ENCODE measurements at regions not wholly inside any gene's neighbourhood (a gene's known extent, or its start where the extent isn't known, plus 50 kb on each side); places are given as distances from the start of the nearest gene placed in this dataset.

- H3K9me3 ChIP-seq (ENCODE audit: control insufficient read depth in 4 of 4, low read length in 3 of 4) = no peaks in the 10 kb centered on the region
- TF ChIP-seq YY1 (IDR thresholded peaks at IDR 0.05) (no peak), SP1 (IDR thresholded peaks at IDR 0.05) (no peak), HNF4G (IDR thresholded peaks at IDR 0.05) (no peak), ATF3 (IDR thresholded peaks at IDR 0.05) (no peak), FOXA2 (IDR thresholded peaks at IDR 0.05) (no peak), EGR1 (IDR thresholded peaks at IDR 0.05; ENCODE audit: low read depth in 2 of 2) (no peak), GABPA (IDR thresholded peaks at IDR 0.05 in 1 of 2, conservative IDR thresholded peaks at IDR 0.05 in 1 of 2) (no peak), FOXA1 (IDR thresholded peaks at IDR 0.05) (no peak), JUND (IDR thresholded peaks at IDR 0.05) (no peak), HNF4A (conservative IDR thresholded peaks at IDR 0.05) (no peak), TAF1 (conservative IDR thresholded peaks at IDR 0.05) (no peak), RAD21 (IDR thresholded peaks at IDR 0.05) (no peak), RXRA (IDR thresholded peaks at IDR 0.05) (no peak)
- TF ChIP-seq, protein P1, sequence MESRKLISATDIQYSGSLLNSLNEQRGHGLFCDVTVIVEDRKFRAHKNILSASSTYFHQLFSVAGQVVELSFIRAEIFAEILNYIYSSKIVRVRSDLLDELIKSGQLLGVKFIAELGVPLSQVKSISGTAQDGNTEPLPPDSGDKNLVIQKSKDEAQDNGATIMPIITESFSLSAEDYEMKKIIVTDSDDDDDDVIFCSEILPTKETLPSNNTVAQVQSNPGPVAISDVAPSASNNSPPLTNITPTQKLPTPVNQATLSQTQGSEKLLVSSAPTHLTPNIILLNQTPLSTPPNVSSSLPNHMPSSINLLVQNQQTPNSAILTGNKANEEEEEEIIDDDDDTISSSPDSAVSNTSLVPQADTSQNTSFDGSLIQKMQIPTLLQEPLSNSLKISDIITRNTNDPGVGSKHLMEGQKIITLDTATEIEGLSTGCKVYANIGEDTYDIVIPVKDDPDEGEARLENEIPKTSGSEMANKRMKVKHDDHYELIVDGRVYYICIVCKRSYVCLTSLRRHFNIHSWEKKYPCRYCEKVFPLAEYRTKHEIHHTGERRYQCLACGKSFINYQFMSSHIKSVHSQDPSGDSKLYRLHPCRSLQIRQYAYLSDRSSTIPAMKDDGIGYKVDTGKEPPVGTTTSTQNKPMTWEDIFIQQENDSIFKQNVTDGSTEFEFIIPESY (IDR thresholded peaks at IDR 0.05) = no peak
- TF ChIP-seq, protein P2, sequence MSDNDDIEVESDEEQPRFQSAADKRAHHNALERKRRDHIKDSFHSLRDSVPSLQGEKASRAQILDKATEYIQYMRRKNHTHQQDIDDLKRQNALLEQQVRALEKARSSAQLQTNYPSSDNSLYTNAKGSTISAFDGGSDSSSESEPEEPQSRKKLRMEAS (IDR thresholded peaks at IDR 0.05) = no peak
- no peak overlapping the region for H3K27ac ChIP-seq (ENCODE audit: low read depth in 1 of 2, low read length in 2 of 2)
- no peak overlapping the region for H3K9ac ChIP-seq (ENCODE audit: low read depth in 1 of 2, low read length in 2 of 2)
- H3K4me3 ChIP-seq (ENCODE audit: low read depth in 1 of 3, low read length in 3 of 3) = no peak overlapping the region
- 96% methylated on average over 1 of the region's 1 CpG for WGBS
- DNase-seq (ENCODE audit: low spot score) = no peak
- H3K4me1 ChIP-seq (ENCODE audit: control insufficient read depth in 4 of 4, insufficient read depth in 4 of 4, low read length in 3 of 4) = peaks cover 7 to 13% (median 9%) of the 10 kb centered on the region in 4 donors
- H3K36me3 ChIP-seq (ENCODE audit: control insufficient read depth in 4 of 4, insufficient read depth in 3 of 4, low read depth in 1 of 4, low read length in 3 of 4) = no peaks in the 10 kb centered on the region
- no peaks in the 10 kb centered on the region for H3K27me3 ChIP-seq (ENCODE audit: control insufficient read depth in 4 of 4, insufficient read depth in 4 of 4, low read length in 3 of 4)
Observed at GRCh38 chr3:102159810-102160451, 274.9 kb upstream of the ZPLD1 start.

- no peaks in the 10 kb centered on the region for H3K9me3 ChIP-seq (ENCODE audit: control insufficient read depth in 4 of 4, low read length in 3 of 4)
- H3K4me1 ChIP-seq (ENCODE audit: control insufficient read depth in 4 of 4, insufficient read depth in 4 of 4, low read length in 3 of 4) = peaks cover 7 to 13% (median 9%) of the 10 kb centered on the region in 4 donors
- no peak overlapping the region for H3K4me3 ChIP-seq (ENCODE audit: low read depth in 1 of 3, low read length in 3 of 3)
- no peak for TF ChIP-seq EGR1 (IDR thresholded peaks at IDR 0.05; ENCODE audit: low read depth in 2 of 2)
- no peak for TF ChIP-seq JUND (IDR thresholded peaks at IDR 0.05)
- TF ChIP-seq GABPA (IDR thresholded peaks at IDR 0.05 in 1 of 2, conservative IDR thresholded peaks at IDR 0.05 in 1 of 2) = no peak
- TF ChIP-seq YY1 (IDR thresholded peaks at IDR 0.05) = no peak
- no peak for TF ChIP-seq NR2F2 (IDR thresholded peaks at IDR 0.05)
- TF ChIP-seq SP1 (IDR thresholded peaks at IDR 0.05) = no peak
- no peak for TF ChIP-seq ATF3 (IDR thresholded peaks at IDR 0.05)
- no peak for TF ChIP-seq HNF4G (IDR thresholded peaks at IDR 0.05)
- TF ChIP-seq RAD21 (IDR thresholded peaks at IDR 0.05) = no peak
- TF ChIP-seq HNF4A (conservative IDR thresholded peaks at IDR 0.05) = no peak
- TF ChIP-seq RXRA (IDR thresholded peaks at IDR 0.05) = no peak
- no peak for TF ChIP-seq FOXA1 (IDR thresholded peaks at IDR 0.05)
- TF ChIP-seq CTCF (IDR thresholded peaks at IDR 0.05; ENCODE audit: low read depth, low read length, missing input control) = no peak
- DNase-seq (ENCODE audit: low spot score) = no peak
- H3K27ac ChIP-seq (ENCODE audit: low read depth in 1 of 2, low read length in 2 of 2) = no peak overlapping the region
- 91% methylated on average over 5 of the region's 5 CpGs for WGBS
- H3K9ac ChIP-seq (ENCODE audit: low read depth in 1 of 2, low read length in 2 of 2) = no peak overlapping the region
- H3K27me3 ChIP-seq (ENCODE audit: control insufficient read depth in 4 of 4, insufficient read depth in 4 of 4, low read length in 3 of 4) = no peaks in the 10 kb centered on the region
- no peaks in the 10 kb centered on the region for H3K36me3 ChIP-seq (ENCODE audit: control insufficient read depth in 4 of 4, insufficient read depth in 3 of 4, low read depth in 1 of 4, low read length in 3 of 4)
Observed at GRCh38 chr3:102161384-102162006, 273.3 kb upstream of the ZPLD1 start.
